RCC 7860 (cell line): ENCODE measurements at regions not wholly inside any gene's neighbourhood (a gene's known extent, or its start where the extent isn't known, plus 50 kb on each side); places are given as distances from the start of the nearest gene placed in this dataset.
"Not testable (repeated sequence)": the region's sequence is repeated elsewhere in the genome, so short reads cannot be mapped to it uniquely, and the experiment has no call there.

Experiments
- DNase-seq: peaks from one replicate; pipeline ENCODE4 v3.0.0-alpha.2; 2015; ENCODE audit warnings: low spot score
- FAIRE-seq: peaks from 2 replicates; lab custom pipeline; 2012; peaks lifted over from hg19 to GRCh38; lab: Jason Lieb, UNC

DNA sequence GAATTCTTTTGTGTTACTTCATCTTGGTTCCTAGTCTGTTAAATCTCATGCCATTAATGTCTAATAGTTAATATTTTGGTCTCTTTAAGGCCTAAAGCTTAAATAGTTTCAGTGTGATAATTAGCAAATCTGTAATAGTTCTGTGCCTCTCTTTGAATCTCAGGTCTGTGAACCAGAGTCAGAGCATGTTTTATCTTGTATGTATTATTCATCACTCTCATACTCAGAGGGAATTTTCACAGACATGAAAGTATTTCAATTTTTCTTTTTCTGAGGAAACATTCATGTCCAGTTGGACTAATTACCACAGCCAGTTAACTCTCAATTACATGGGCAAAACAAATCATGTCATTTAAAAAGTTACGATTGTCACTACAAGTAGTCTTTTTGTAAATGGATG is 931.9 kb upstream of the SLC39A10 start:
- FAIRE-seq (no peak), DNase-seq (no peak)

DNA sequence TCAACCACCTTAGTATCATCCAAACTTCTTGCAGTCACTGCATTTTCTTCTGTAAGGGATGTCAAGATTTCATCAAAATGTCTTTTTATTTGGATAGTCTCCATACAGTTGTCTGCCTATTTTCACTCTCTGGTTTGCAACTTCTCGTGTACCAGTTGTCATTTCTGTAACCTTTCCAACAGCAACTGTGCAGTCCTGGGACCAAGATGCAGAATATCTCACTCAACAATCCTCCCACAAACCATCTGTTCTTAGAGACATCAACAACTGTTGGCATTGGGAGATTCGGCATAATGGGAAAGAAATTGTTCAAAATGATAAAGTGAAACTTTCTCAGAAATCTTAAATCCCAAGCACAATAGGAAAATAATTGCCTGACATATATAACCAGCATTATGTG is 933.6 kb upstream of the SLC39A10 start:
- DNase-seq = no peak
- FAIRE-seq = no peak

- FAIRE-seq (no peak), DNase-seq (no peak)
Measured at GRCh38 chr2:194721227-194721626, 935.8 kb upstream of the SLC39A10 start.

GRCh38 chr2:194720462-194720861 is 936.6 kb upstream of the SLC39A10 start:
- FAIRE-seq (no peak), DNase-seq (no peak)

GRCh38 chr2:194718881-194719280 is 938.1 kb upstream of the SLC39A10 start:
- DNase-seq (no peak), FAIRE-seq (no peak)

DNA sequence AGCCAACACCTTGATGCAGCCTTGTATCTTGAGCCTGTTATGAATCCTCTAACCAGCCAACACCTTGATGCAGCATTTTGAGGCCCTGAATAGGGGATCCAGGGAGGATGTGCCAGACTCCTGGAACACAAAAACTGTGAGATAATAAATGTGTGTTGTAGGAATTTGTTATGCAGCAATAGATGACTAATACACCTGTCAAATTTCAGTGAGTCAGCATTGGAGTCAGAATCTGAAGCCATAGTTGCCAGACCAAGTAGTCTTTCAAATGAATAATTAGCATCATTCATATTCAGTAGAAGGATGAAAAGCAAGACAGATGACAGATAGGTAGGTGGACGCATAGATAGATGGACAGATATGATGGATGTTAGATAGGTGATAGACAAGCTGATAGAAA is 942.5 kb upstream of the SLC39A10 start:
- FAIRE-seq (no peak), DNase-seq (no peak)

- DNase-seq = no peak
- no peak for FAIRE-seq
Measured at GRCh38 chr2:194709840-194710239, 947.2 kb upstream of the SLC39A10 start.

- no peak for DNase-seq
- FAIRE-seq = no peak
Measured at GRCh38 chr2:194706179-194706578, 950.8 kb upstream of the SLC39A10 start.

- FAIRE-seq (no peak), DNase-seq (no peak)
Measured at GRCh38 chr2:194705398-194705797, 951.6 kb upstream of the SLC39A10 start.

DNA sequence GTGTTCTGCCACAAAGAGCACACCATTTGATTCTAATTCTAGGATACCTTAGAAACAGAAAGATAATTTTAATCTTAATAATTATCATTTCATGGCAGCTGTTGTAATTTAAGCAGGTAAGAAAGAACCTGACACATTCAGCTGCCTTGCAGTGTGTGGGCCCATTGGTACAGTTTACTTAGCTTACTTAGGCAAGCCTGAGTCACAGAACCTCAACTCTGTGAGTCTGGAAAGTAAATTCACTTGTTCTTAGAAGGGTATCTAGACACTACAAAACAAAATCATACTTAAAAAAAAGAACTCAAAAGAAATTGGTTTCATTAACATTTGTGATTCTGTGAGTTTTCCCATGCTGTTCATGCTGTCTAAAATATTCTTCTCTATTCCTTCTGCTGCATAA is 956.3 kb upstream of the SLC39A10 start:
- FAIRE-seq (no peak), DNase-seq (no peak)

- DNase-seq (no peak), FAIRE-seq (no peak)
Measured at GRCh38 chr2:194700116-194700515, 956.9 kb upstream of the SLC39A10 start.

DNA sequence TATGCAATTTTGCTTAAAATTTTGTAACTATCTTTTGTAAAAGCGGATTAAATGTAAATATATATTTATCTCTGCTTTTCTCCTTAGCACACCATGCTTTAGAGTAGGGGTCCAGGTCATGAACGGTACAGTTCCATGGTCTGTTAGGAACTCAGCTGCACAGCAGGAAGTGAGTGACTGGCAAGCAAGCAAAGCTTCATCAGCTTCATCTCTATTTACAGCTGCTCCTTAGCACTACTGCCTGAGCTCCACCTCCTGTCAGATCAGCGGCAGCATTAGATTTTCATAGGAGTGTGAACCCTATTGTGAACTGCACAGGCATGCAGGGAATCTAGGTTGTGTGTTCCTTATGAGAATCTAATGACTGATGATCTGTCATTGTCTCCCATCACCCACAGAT is 959.0 kb upstream of the SLC39A10 start:
- no peak for FAIRE-seq
- DNase-seq = no peak

DNA sequence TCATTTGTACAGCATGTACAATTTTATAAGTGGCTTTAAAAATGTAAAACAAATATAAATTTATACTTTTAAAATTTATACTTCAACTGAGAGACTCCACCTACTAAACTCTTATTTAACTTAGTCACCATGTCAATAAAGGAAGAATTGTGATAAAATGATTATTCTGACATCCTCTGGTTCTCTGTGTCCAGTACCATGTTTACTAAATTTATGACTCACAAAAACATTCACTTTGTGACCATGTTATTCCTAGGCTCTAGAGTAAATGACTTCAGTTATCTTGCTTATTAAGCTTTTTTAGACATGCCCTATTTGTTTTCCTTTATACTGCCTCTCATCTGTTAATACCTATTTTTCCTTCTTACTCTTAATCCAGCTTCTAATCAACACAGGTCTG is 959.6 kb upstream of the SLC39A10 start:
- DNase-seq (no peak), FAIRE-seq (no peak)

DNA sequence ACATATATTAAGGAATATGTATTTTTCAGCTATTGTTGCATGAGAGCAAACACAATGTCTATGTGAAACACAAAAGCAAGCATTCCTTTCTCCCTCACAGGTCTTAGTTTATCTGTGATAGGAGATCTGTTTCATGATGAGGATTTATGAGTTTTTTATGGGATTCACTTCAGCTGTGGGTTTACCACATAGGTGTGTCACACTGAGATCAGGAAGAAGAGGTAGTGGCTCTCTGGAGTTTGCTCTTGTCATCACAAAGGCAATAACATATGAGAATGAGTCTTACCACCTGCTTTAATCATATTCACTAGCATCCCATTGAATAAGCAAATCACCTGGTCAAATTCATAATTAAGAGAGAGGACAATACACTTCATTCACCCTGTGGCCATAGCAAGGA is 960.3 kb upstream of the SLC39A10 start:
- no peak for FAIRE-seq
- DNase-seq = no peak

- FAIRE-seq = no peak
- no peak for DNase-seq
Measured at GRCh38 chr2:194686569-194686968, 970.5 kb upstream of the SLC39A10 start.

DNA sequence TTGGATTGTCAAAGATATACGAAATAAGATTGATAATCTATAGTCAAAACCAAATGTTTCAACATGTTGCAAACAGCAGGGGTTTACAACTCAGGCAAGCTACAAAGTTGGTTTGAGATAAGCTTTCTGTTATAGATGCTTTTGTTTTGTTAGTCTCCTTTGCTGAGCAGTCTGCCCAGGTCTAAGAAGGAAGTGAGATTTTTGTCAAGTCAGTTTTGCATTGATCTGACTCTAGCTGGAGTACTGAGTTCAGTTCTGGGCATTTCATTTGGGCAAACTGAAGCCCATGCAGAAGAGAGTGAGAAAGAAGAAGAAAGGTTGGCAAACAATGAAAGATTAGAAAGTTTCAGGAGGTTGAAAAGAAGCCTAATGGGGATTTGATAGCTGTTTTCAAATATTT is 983.0 kb upstream of the SLC39A10 start:
- FAIRE-seq = no peak

DNA sequence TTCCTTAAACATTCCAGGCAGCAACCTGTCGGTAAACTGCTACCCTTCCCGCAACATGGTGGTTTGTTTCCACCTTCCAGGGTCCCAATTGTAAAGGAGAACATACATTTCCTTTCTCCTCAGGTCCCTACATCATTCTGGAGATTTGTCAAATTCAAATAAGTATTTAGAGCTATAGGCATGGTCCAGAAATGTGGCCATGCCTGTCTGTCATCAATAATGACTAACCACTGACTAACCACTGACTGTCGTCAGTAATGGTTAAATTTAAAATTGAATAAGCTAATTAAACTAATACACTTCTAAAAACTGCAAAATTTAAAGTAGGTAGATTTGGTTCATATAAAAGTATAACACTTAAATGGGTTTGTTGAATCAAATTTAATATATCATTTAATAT is 984.0 kb upstream of the SLC39A10 start:
- DNase-seq (no peak), FAIRE-seq (no peak)

More for the DNA sequence above, 983.0 kb upstream of the SLC39A10 start:
- no peak for DNase-seq

DNA sequence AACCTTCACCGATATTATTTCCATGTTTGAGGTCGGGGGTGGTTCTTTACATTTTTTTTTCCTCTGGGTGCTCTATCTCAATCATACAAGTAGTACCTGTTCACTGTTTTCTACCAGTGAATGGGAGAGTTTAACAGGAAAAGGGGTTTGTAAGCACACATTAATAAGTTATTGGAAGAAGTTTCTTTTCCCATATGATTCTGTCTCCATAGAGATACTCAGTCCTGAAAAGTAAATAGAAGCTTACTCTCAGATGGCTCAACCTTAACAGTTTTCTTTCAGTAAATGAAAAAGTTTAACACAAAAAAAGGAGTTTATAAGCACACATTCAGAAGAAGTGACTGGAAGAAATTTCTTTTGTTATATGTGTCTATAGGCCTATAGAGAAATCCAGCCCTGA is 995.6 kb upstream of the SLC39A10 start:
- DNase-seq (no peak), FAIRE-seq (no peak)

GRCh38 chr2:194639057-194639456 is 1018.0 kb upstream of the SLC39A10 start:
- FAIRE-seq, DNase-seq: not testable (repeated sequence)

DNA sequence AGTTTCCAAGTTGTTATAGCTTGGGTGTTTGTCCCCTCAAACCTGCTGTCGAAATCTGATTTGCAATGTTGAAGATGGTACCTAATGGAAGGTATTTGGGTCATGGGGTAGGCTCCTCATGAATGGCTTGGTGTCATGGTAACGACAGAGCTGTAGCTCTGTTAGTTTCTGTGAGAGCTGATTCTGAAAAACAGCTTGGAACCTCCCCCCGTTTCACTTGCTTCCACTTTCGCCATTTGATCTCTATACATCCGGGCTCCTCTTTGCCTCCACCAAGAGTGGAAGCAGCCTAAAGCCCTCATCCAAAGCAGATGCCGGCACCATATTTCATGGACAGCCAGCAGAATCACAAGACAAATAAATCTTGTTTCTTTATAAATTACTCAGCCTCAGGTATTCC is 1035.1 kb upstream of the SLC39A10 start:
- FAIRE-seq = no peak
- no peak for DNase-seq

DNA sequence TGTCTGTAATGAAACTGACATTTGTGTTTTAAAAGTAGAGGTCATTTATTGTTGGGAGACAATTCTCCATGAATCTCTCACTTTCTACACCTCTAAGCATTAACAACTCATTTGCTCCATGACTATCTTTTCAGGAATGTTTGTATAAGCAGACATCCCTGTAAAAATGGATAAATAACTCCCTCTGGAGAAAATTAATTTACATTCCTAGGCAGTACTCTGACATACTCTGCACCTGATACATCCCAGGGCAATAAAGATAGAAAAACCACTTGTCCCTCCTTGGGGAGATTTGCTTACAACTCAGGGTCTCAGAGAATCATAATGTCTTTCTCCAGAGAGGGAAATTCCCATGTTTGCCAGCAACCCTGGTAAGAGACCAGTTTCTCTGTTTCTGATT is 1037.7 kb upstream of the SLC39A10 start:
- no peak for FAIRE-seq

DNA sequence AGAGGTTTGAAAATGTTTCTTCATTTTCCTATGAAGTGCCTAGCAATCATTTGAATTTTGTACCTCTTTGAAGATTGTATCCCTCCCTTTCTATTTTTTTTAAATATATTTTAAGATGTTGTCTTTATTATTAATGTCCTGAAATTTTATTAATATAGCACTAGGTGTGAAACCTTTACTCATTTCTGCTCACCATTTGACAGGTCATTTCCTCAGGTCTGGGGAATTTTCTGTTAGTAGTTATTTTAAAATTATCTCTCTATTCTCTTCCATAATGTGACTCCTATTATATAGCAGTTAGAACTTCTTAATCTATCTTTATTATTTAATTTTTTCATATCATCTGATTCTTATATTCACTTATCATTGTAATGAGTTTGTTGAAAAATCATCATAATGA is 1038.6 kb upstream of the SLC39A10 start:
- FAIRE-seq (no peak), DNase-seq (no peak)

More for the DNA sequence above, 1037.7 kb upstream of the SLC39A10 start:
- no peak for DNase-seq

GRCh38 chr2:194616334-194616733 is 1040.7 kb upstream of the SLC39A10 start:
- DNase-seq (no peak), FAIRE-seq (no peak)

GRCh38 chr2:194610297-194610696 is 1046.7 kb upstream of the SLC39A10 start:
- no peak for DNase-seq
- no peak for FAIRE-seq
